Uterus (tissue), 3 donors: ENCODE measurements at regions not wholly inside any gene's neighbourhood (a gene's known extent, or its start where the extent isn't known, plus 50 kb on each side); places are given as distances from the start of the nearest gene placed in this dataset.

Source experiments
- DNase-seq, 2 donors: peaks; one replicate each; pipeline ENCODE4 v3.0.0-alpha.2; 2019 to 2020
- H3K27ac ChIP-seq, 2 donors: fragments of 200-600 bp; sonication (generic); 1 replicate in 1 of 2; 2 replicates in 1 of 2; pipeline ENCODE4 v1.5.1; 2016 to 2018
- H3K27me3 ChIP-seq, 2 donors: fragments of 200-600 bp; sonication (generic); one replicate each; pipeline ENCODE4 v1.5.1; 2018 to 2019; ENCODE audit warnings: control low read depth in 1 of 2
- H3K36me3 ChIP-seq, 2 donors: fragments of 200-600 bp; sonication (generic); one replicate each; pipeline ENCODE4 v1.5.1; 2019; ENCODE audit warnings: control low read depth in 1 of 2
- H3K4me1 ChIP-seq, 2 donors: fragments of 200-600 bp; sonication (generic); one replicate each; pipeline ENCODE4 v1.5.1; 2018 to 2019; ENCODE audit warnings: control low read depth in 1 of 2
- H3K4me3 ChIP-seq, 2 donors: fragments of 200-600 bp; sonication (generic); 1 replicate in 1 of 2; 2 replicates in 1 of 2; pipeline ENCODE4 v1.5.1; 2018 to 2019; ENCODE audit warnings: mild to moderate bottlenecking in 1 of 2
- H3K9me3 ChIP-seq, 2 donors: fragments of 200-600 bp; sonication (generic); one replicate each; pipeline ENCODE4 v1.5.1; 2019; ENCODE audit warnings: control low read depth in 1 of 2
- POLR2A ChIP-seq, 2 donors: fragments of 450-650 bp; IDR thresholded peaks; one replicate each; pipeline ENCODE4 v1.6.1; 2016; ENCODE audit warnings: antibody characterized with exemption in 2 of 2, mild to moderate bottlenecking in 1 of 2, moderate library complexity in 1 of 2
- intact Hi-C: fragments of 100-400 bp; cut with DNase I; formaldehyde crosslinking; loops from one replicate; pipeline ENCODE4 v1.15.1; 2023; ENCODE audit warnings: low total_unique reads
- TF ChIP-seq, protein P1 (sequence below), 4 experiments: fragments of 200-600 bp in 2 of 4; fragments of 450-650 bp in 2 of 4; sonication (generic) in 2 of 4; IDR thresholded peaks; one replicate each; pipeline ENCODE4 v1.5.1; 2016 to 2019; ENCODE audit warnings: antibody characterized with exemption in 4 of 4, mild to moderate bottlenecking in 2 of 4, moderate library complexity in 1 of 4
- donor health status: DM: yes; HTN: yes; CAD: no.

DNA sequence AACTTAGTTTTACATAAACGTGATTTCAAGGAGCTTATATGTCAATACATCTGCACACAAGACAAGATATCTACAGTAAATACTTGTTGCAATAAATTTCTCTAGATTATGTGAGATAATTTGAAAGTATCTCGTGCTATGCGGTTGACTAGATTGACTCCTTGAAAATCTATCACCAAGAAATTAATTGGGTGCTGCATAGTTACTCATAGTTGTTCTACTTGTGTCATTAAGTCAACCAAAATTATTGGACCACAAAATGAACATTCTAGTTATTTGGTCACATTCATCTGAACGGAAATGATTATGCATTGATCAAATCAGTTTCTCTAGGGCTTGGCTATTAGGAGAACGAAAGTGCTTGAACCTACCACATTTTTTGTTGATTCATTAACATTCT is 2291.5 kb downstream of the PCDH9 start:
- Histone ChIP-seq H3K36me3 (no peaks in the 10 kb centered on the region), H3K4me1 (no peaks in the 10 kb centered on the region), H3K27me3 (no peaks in the 10 kb centered on the region), H3K27ac (no peak overlapping the region), H3K9me3 (no peaks in the 10 kb centered on the region), H3K4me3 (no peak overlapping the region)
- intact Hi-C loops, result no loop called here
- TF ChIP-seq, protein P1, sequence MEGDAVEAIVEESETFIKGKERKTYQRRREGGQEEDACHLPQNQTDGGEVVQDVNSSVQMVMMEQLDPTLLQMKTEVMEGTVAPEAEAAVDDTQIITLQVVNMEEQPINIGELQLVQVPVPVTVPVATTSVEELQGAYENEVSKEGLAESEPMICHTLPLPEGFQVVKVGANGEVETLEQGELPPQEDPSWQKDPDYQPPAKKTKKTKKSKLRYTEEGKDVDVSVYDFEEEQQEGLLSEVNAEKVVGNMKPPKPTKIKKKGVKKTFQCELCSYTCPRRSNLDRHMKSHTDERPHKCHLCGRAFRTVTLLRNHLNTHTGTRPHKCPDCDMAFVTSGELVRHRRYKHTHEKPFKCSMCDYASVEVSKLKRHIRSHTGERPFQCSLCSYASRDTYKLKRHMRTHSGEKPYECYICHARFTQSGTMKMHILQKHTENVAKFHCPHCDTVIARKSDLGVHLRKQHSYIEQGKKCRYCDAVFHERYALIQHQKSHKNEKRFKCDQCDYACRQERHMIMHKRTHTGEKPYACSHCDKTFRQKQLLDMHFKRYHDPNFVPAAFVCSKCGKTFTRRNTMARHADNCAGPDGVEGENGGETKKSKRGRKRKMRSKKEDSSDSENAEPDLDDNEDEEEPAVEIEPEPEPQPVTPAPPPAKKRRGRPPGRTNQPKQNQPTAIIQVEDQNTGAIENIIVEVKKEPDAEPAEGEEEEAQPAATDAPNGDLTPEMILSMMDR (IDR thresholded peaks at IDR 0.05), result no peak
- TF ChIP-seq POLR2A (IDR thresholded peaks at IDR 0.05), result no peak
- DNase-seq, result no peak

DNA sequence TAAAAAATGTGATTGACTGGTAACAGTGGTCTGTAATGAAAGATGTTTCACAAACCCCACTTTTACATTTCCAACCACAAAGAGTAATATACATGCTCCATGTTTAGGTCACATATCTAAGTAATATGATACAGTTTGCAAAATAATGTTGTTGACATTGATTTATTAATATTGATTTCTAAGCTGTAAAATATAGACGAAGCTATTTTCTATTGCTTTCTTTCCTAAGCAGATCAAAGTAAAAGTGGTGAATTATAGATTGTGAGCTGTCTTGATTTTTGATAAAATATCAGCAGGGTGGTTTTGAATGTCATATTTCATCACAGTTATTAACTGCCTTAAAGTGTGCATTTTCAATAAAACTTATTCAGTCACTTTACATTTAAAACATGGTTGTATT is 2292.8 kb downstream of the PCDH9 start:
- Histone ChIP-seq H3K27me3 (no peaks in the 10 kb centered on the region), H3K27ac (no peak overlapping the region), H3K9me3 (no peaks in the 10 kb centered on the region), H3K4me1 (no peaks in the 10 kb centered on the region), H3K4me3 (no peak overlapping the region), H3K36me3 (no peaks in the 10 kb centered on the region)
- intact Hi-C loops, result no loop called here
- DNase-seq, result no peak
- no peak for TF ChIP-seq POLR2A (IDR thresholded peaks at IDR 0.05)
- TF ChIP-seq, protein P1 (IDR thresholded peaks at IDR 0.05), result no peak

DNA sequence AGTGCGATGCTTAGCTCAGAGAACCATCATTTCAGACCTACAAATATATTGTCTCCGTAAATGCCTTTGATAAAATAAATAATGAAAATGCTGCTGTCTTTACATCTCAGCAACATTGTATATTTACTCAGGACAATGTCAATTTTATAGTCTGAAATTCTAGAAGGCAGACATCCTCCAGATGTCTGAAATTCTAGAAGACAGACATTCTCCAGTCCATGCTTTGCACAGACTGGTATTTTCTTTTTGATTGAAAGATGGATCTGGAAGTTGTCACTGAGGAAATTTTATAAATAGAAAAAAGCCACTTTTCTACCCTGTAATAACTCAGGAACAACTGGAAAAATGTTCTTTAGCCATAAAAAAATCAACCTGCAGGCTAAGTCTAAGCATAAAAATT is 2293.3 kb downstream of the PCDH9 start:
- intact Hi-C loops, result no loop called here
- Histone ChIP-seq H3K4me3 (no peak overlapping the region), H3K27ac (no peak overlapping the region), H3K4me1 (no peaks in the 10 kb centered on the region), H3K9me3 (no peaks in the 10 kb centered on the region), H3K36me3 (no peaks in the 10 kb centered on the region), H3K27me3 (no peaks in the 10 kb centered on the region)
- no peak for TF ChIP-seq POLR2A (IDR thresholded peaks at IDR 0.05)
- TF ChIP-seq, protein P1 (IDR thresholded peaks at IDR 0.05), result no peak
- DNase-seq, result no peak

DNA sequence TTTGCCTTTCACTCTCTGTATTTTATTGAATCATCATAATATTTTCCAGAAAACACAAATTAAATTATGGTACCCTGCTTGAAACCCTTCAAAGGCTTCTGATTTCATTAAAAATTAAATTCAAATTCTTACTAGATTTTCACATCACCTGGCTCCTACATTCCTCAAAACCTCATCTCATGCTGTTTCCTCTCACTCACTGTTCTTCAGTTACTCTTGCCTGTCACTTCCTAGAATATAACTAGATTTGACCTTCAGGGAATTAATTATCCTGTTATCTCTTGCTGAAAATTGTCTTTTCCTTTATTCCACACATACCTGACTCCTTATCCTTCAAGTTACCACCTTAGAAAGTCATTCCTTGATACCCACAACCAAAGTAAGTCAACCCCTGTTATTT is 2294.7 kb downstream of the PCDH9 start:
- intact Hi-C loops, result no loop called here
- no peak for TF ChIP-seq POLR2A (IDR thresholded peaks at IDR 0.05)
- TF ChIP-seq, protein P1 (IDR thresholded peaks at IDR 0.05), result no peak
- Histone ChIP-seq H3K27ac (no peak overlapping the region), H3K36me3 (no peaks in the 10 kb centered on the region), H3K27me3 (no peaks in the 10 kb centered on the region), H3K4me1 (no peaks in the 10 kb centered on the region), H3K9me3 (no peaks in the 10 kb centered on the region), H3K4me3 (no peak overlapping the region)
- no peak for DNase-seq

DNA sequence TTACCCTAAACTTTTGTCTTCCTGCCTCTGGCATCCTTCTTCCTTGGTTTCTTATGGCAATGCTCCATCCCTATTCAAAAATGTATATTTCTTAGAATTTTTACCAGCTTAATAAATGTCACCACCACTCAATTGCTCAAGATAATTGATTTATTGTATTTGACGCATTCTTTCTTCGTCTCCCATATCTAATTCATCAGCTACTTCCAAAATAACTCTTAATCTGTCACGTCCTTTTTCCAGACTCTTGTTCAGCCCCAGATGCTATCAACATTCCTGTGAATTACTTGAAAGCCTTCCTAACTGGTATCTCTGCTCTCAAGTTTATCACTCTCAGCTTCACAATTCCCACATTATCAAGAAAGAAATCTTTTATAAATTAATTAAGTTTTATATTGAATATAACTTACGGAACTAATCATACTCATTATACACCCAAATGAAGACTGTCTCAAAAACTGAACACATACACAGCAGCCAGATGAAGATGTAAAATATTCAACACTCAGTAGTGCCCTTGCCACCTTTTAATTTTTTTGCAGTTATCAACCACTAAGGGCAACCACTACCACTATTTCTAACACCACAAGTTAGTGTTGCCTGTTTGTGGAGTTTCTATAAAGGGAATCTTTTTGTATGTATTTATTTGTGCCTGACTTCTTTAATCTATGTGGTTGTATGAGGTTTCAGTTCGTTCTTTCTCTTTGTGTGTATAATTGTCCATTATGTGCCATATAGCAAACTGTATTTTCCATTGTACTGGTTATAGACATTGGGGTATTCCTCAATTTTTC is 2295.4 kb downstream of the PCDH9 start:
- Histone ChIP-seq H3K27ac (no peak overlapping the region), H3K4me1 (no peaks in the 10 kb centered on the region), H3K36me3 (no peaks in the 10 kb centered on the region), H3K27me3 (no peaks in the 10 kb centered on the region), H3K4me3 (no peak overlapping the region), H3K9me3 (no peaks in the 10 kb centered on the region)
- intact Hi-C loops, result no loop called here
- no peak for DNase-seq
- TF ChIP-seq POLR2A (IDR thresholded peaks at IDR 0.05), result no peak
- TF ChIP-seq, protein P1 (IDR thresholded peaks at IDR 0.05), result no peak
